ENCODE measurements at regions not wholly inside any gene's neighbourhood (a gene's known extent, or its start where the extent isn't known, plus 50 kb on each side); places are given as distances from the start of the nearest gene placed in this dataset.

DNA sequence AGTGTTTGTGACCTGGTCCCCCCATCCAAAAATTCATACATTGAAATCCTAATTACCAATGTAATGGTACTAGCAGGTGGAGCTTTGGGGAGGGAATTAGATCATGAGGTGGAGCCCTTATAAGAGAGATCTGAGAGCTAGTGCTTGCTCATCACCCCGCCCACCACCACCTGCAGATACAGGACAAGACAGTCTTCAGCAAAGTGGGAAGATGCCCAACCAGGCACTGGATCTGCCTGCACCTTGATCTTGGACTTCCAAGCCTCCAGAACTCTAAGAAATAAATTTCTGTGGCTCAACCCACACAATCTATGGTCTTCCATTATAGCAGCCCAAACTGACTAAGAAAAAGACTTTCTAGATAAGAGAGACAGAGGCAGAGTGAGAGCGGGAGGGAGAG, 343.4 kb downstream of the LRRIQ3 start:
- no peak for TF ChIP-seq POLR2AphosphoS5 (IDR thresholded peaks at IDR 0.05; ENCODE audit: insufficient read depth, low read depth, low read length)
- TF ChIP-seq, protein P1, sequence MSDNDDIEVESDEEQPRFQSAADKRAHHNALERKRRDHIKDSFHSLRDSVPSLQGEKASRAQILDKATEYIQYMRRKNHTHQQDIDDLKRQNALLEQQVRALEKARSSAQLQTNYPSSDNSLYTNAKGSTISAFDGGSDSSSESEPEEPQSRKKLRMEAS (IDR thresholded peaks at IDR 0.05; ENCODE audit: insufficient read depth, insufficient read length) = no peak
- no peak for TF ChIP-seq FOS (IDR thresholded peaks at IDR 0.05; ENCODE audit: borderline replicate concordance, insufficient read depth, low read length)
- TF ChIP-seq JUN (IDR thresholded peaks at IDR 0.05; ENCODE audit: borderline replicate concordance, insufficient read depth, insufficient read length, low read depth) = no peak
- TF ChIP-seq MYC (IDR thresholded peaks at IDR 0.05; ENCODE audit: low read depth, low read length) = no peak
- TF ChIP-seq EZH2 (IDR thresholded peaks at IDR 0.05; ENCODE audit: borderline replicate concordance, low read depth, low read length, severe bottlenecking) = no peak
- no peak for TF ChIP-seq POLR2A (IDR thresholded peaks at IDR 0.05; ENCODE audit: low read depth, low read length)
- TF ChIP-seq, protein P2, sequence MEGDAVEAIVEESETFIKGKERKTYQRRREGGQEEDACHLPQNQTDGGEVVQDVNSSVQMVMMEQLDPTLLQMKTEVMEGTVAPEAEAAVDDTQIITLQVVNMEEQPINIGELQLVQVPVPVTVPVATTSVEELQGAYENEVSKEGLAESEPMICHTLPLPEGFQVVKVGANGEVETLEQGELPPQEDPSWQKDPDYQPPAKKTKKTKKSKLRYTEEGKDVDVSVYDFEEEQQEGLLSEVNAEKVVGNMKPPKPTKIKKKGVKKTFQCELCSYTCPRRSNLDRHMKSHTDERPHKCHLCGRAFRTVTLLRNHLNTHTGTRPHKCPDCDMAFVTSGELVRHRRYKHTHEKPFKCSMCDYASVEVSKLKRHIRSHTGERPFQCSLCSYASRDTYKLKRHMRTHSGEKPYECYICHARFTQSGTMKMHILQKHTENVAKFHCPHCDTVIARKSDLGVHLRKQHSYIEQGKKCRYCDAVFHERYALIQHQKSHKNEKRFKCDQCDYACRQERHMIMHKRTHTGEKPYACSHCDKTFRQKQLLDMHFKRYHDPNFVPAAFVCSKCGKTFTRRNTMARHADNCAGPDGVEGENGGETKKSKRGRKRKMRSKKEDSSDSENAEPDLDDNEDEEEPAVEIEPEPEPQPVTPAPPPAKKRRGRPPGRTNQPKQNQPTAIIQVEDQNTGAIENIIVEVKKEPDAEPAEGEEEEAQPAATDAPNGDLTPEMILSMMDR (IDR thresholded peaks at IDR 0.05; ENCODE audit: extremely low read depth in 1 of 2, insufficient read depth in 1 of 2, low read depth in 1 of 2, low read length in 2 of 2) = no peak
- TF ChIP-seq GATA2 (IDR thresholded peaks at IDR 0.05; ENCODE audit: insufficient read depth, insufficient read length, low read depth, low read length) = no peak
- Histone ChIP-seq H3K27ac (ENCODE audit: insufficient read depth, low read depth, low read length) (no peak overlapping the region), H3K9me1 (replicated peaks; ENCODE audit: control insufficient read depth, extremely low read depth, insufficient read depth, low read length) (no peaks in the 10 kb centered on the region), H4K20me1 (replicated peaks; ENCODE audit: control insufficient read depth, extremely low read depth, insufficient read depth, low read length) (no peaks in the 10 kb centered on the region), H3K4me2 (ENCODE audit: insufficient read depth, low read length) (no peak overlapping the region), H3K9me3 (replicated peaks; ENCODE audit: control insufficient read depth, insufficient read depth, low read length) (no peaks in the 10 kb centered on the region), H3K27me3 (ENCODE audit: control insufficient read depth in 2 of 2, insufficient read depth in 2 of 2, low read length in 2 of 2) (no peaks in the 10 kb centered on the region), H3K9ac (replicated peaks; ENCODE audit: extremely low read depth, insufficient read depth, low read length) (no peak overlapping the region), H2AFZ (ENCODE audit: low read depth, low read length) (no peak overlapping the region), H3K79me2 (ENCODE audit: control insufficient read depth, insufficient read depth, low read length) (no peaks in the 10 kb centered on the region), H3K4me1 (ENCODE audit: control insufficient read depth, extremely low read depth, insufficient read depth, low read length) (no peaks in the 10 kb centered on the region), H3K4me3 (replicated peaks in 1 of 3; ENCODE audit: insufficient read depth in 1 of 3, low read depth in 1 of 3, low read length in 3 of 3) (no peak overlapping the region), H3K36me3 (ENCODE audit: control insufficient read depth in 2 of 2, extremely low read depth in 1 of 2, insufficient read depth in 2 of 2, low read length in 2 of 2) (no peaks in the 10 kb centered on the region)
- intact Hi-C loops (cut with micrococcal nuclease) (no loop called here), dilution Hi-C loops (cut with MboI; ENCODE audit: extremely low pct_ligation_motif_present, low sequenced_read_pairs) (no loop called here)
- DNase-seq (ENCODE audit: low read depth, low spot score) = no peak
- no TSS peak for BruUV-seq (replicated peaks)
- no peak for FAIRE-seq
- POLR2A ChIA-PET = no interaction called here
- CTCF ChIA-PET = no interaction called here

Data from endothelial cell of umbilical vein (primary cell).